NB4 (cell line): ENCODE measurements at regions not wholly inside any gene's neighbourhood (a gene's known extent, or its start where the extent isn't known, plus 50 kb on each side); places are given as distances from the start of the nearest gene placed in this dataset.

Experiments used
- DNase-seq: peaks from one replicate; pipeline ENCODE4 v3.0.0; 2010; ENCODE audit warnings: low read depth
- H3K4me3 ChIP-seq: one replicate; pipeline ENCODE4 v1.5.1; 2011; ENCODE audit warnings: mild to moderate bottlenecking, low read depth, low read length, moderate library complexity
- CTCF ChIP-seq: IDR thresholded peaks from one replicate; pipeline ENCODE4 v1.5.1; 2012; ENCODE audit warnings: low read depth, low read length
- MAX ChIP-seq: IDR thresholded peaks from 2 replicates; pipeline ENCODE4 v1.6.1; 2011; ENCODE audit warnings: low read depth, low read length
- MYC ChIP-seq: IDR thresholded peaks from 2 replicates; pipeline ENCODE4 v1.6.1; 2011; ENCODE audit warnings: low read depth, low read length
- POLR2A ChIP-seq: IDR thresholded peaks from 2 replicates; pipeline ENCODE4 v1.6.1; 2011; ENCODE audit warnings: mild to moderate bottlenecking; ENCODE audit not compliant: insufficient read length; ENCODE audit errors: extremely low read depth

GRCh38 chr2:166550923-166551322 lies 56.9 kb upstream of the SCN7A start:
- TF ChIP-seq MAX (no peak), POLR2A (no peak), CTCF (no peak), MYC (no peak)
- no peak overlapping the region for H3K4me3 ChIP-seq
- DNase-seq: no peak

GRCh38 chr2:166545473-166545872 lies 51.4 kb upstream of the SCN7A start:
- TF ChIP-seq MAX (no peak), MYC (no peak), POLR2A (no peak), CTCF (no peak)
- no peak for DNase-seq
- H3K4me3 ChIP-seq: no peak overlapping the region
